Adrenal gland (tissue), 9 donors: ENCODE measurements at regions not wholly inside any gene's neighbourhood (a gene's known extent, or its start where the extent isn't known, plus 50 kb on each side); places are given as distances from the start of the nearest gene placed in this dataset.
A peak's percentile ranks its signal among the peaks of the same experiment; 100 is the strongest.

ENCODE experiments used
- DNase-seq, 7 donors: peaks; one replicate each; pipeline ENCODE4 v3.0.0-alpha.2; 2019 to 2020
- H3K27ac ChIP-seq, 5 donors: fragments of 200-600 bp; sonication (generic) in 4 of 5; 1 replicate in 3 of 5; 2 replicates in 2 of 5; pipeline versions ENCODE4 v1.5.1 to v1.8.0; 2016 to 2020; ENCODE audit warnings: mild to moderate bottlenecking in 1 of 5
- H3K27me3 ChIP-seq: fragments of 200-600 bp; 2 replicates; pipeline ENCODE4 v1.8.0; 2021
- H3K36me3 ChIP-seq, 2 donors: fragments of 200-600 bp; replicated peaks in 1 of 2; 1 replicate in 1 of 2; 2 replicates in 1 of 2; pipeline versions ENCODE4 v1.5.1 to v1.8.0; 2018 to 2022
- H3K4me1 ChIP-seq, 2 donors: fragments of 200-600 bp; replicated peaks in 1 of 2; 1 replicate in 1 of 2; 2 replicates in 1 of 2; pipeline versions ENCODE4 v1.5.1 to v1.8.0; 2018 to 2021
- H3K4me3 ChIP-seq, 4 donors: fragments of 200-600 bp; sonication (generic) in 3 of 4; one replicate each; pipeline ENCODE4 v1.5.1; 2016 to 2018
- H3K9me3 ChIP-seq, 3 donors: fragments of 200-600 bp; sonication (generic) in 1 of 3; replicated peaks in 1 of 3; 1 replicate in 2 of 3; 2 replicates in 1 of 3; pipeline versions ENCODE4 v1.5.1 to v1.8.0; 2016 to 2021
- CTCF ChIP-seq, 6 experiments: fragments of 450-650 bp in 4 of 6; fragments of 200-600 bp in 2 of 6; sonication (generic) in 1 of 6; IDR thresholded peaks; 1 replicate in 5 of 6; 2 replicates in 1 of 6; pipeline versions ENCODE4 v1.5.1 to v1.8.0; 2016 to 2021; ENCODE audit warnings: antibody characterized with exemption in 6 of 6, mild to moderate bottlenecking in 2 of 6, moderate library complexity in 1 of 6
- POLR2A ChIP-seq, 2 donors: fragments of 450-650 bp; IDR thresholded peaks; one replicate each; pipeline ENCODE4 v1.6.1; 2017; ENCODE audit warnings: antibody characterized with exemption in 2 of 2, mild to moderate bottlenecking in 2 of 2, moderate library complexity in 1 of 2
- WGBS, 4 donors: extraction: QIAGEN DNeasy Blood & Tissue Kit in 2 of 4; methylation state at CpG; one replicate each; pipeline versions ENCODE4 v1.1.5 to v1.1.7; 2013 to 2017; 5-methylcytosine and 5-hydroxymethylcytosine counted together
- intact Hi-C, 2 donors: fragments of 100-400 bp; cut with DNase I; formaldehyde crosslinking; loops; one replicate each; pipeline versions ENCODE4 v1.14.1 to v1.15.0; 2022 to 2023
- donor health status: healthy with polysubstance abuse.
- donor health status: Bipolar disorder and iron deficiency.
- donor health status: DM: yes; HTN: yes; CAD: no.
- donor health status: DM: no; HTN: no; CAD: no.
- donor health status: DM: no; HTN: no; CAD: no.

DNA sequence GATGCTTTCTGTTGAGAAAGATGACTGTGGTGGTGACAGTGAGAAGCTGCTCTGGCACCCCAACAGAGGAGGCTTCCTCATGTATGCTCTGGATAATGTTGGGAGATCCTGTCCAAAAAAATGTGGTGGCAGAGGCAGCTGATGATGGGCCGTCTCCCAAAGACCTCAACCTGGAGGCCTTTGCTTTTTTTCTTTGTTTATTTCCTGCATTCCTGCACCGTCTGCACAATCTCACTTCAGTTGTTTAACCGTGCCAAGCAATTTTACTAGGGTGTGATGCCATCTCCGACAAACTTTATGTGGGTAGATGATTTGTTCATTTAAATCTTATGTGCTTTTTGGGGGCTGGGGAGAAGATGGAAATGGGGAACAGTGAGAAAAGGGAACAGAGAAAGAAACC lies 62.2 kb upstream of the IGFBP5 start:
- WGBS, 4 donors, result 73 to 88% (median 75%) methylated on average over 4 of the region's 4 CpGs
- H3K27ac ChIP-seq, result no peak overlapping the region
- intact Hi-C loops, result no loop called here
- no peaks in the 10 kb centered on the region for H3K9me3 ChIP-seq
- DNase-seq, result no peak
- H3K4me3 ChIP-seq, result no peak overlapping the region
- no peaks in the 10 kb centered on the region for H3K36me3 ChIP-seq
- H3K27me3 ChIP-seq, result no peaks in the 10 kb centered on the region
- no peaks in the 10 kb centered on the region for H3K4me1 ChIP-seq
- no peak for TF ChIP-seq CTCF (IDR thresholded peaks at IDR 0.05)
- TF ChIP-seq POLR2A (IDR thresholded peaks at IDR 0.05), result no peak

- TF ChIP-seq POLR2A (IDR thresholded peaks at IDR 0.05), result no peak
- TF ChIP-seq CTCF (IDR thresholded peaks at IDR 0.05), result no peak
- WGBS, 4 donors, result 83 to 93% (median 87%) methylated on average over 2 of the region's 2 CpGs
- H3K4me3 ChIP-seq, result no peak overlapping the region
- DNase-seq, result no peak
- H3K4me1 ChIP-seq, result no peaks in the 10 kb centered on the region
- H3K9me3 ChIP-seq, result no peaks in the 10 kb centered on the region
- intact Hi-C loops, result no loop called here
- H3K36me3 ChIP-seq, result no peaks in the 10 kb centered on the region
- H3K27me3 ChIP-seq, result no peaks in the 10 kb centered on the region
- no peak overlapping the region for H3K27ac ChIP-seq
Measured at GRCh38 chr2:216756435-216756834, 61.1 kb upstream of the IGFBP5 start.

GRCh38 chr2:216754812-216755211 lies 59.5 kb upstream of the IGFBP5 start:
- no peaks in the 10 kb centered on the region for H3K9me3 ChIP-seq
- no peaks in the 10 kb centered on the region for H3K27me3 ChIP-seq
- TF ChIP-seq POLR2A (IDR thresholded peaks at IDR 0.05) (no peak), CTCF (IDR thresholded peaks at IDR 0.05) (no peak)
- H3K27ac ChIP-seq, result no peak overlapping the region
- peak in 5 of 7 donors; percentile 33 to 43 (median 33) for DNase-seq
- no peak overlapping the region for H3K4me3 ChIP-seq
- 58 to 70% (median 66%) methylated on average over 6 to 7 of the region's 7 CpGs for WGBS, 4 donors
- H3K36me3 ChIP-seq, result no peaks in the 10 kb centered on the region
- intact Hi-C loops, result no loop called here
- H3K4me1 ChIP-seq, result no peaks in the 10 kb centered on the region

- intact Hi-C loops, result no loop called here
- no peak for TF ChIP-seq CTCF (IDR thresholded peaks at IDR 0.05)
- TF ChIP-seq POLR2A (IDR thresholded peaks at IDR 0.05), result no peak
- Histone ChIP-seq H3K27me3 (no peaks in the 10 kb centered on the region), H3K4me3 (no peak overlapping the region), H3K36me3 (no peaks in the 10 kb centered on the region), H3K9me3 (no peaks in the 10 kb centered on the region), H3K27ac (no peak overlapping the region), H3K4me1 (no peaks in the 10 kb centered on the region)
- 89 to 100% (median 92%) methylated on average over 1 to 3 of the region's 3 CpGs for WGBS, 4 donors
- DNase-seq, result no peak
Measured at GRCh38 chr2:216754336-216754735, 59.0 kb upstream of the IGFBP5 start.
